NT2/D1 (cell line): ENCODE measurements at regions not wholly inside any gene's neighbourhood (a gene's known extent, or its start where the extent isn't known, plus 50 kb on each side); places are given as distances from the start of the nearest gene placed in this dataset.

Source experiments
- DNase-seq: peaks from one replicate; pipeline ENCODE4 v3.0.0-alpha.2; 2011; ENCODE audit warnings: low read depth, low spot score
- H3K27me3 ChIP-seq: 2 replicates; pipeline ENCODE4 v1.6.0; 2011; ENCODE audit warnings: mild to moderate bottlenecking; ENCODE audit not compliant: insufficient read length, insufficient read depth
- H3K36me3 ChIP-seq: 2 replicates; pipeline ENCODE4 v1.6.1; 2011; ENCODE audit warnings: mild to moderate bottlenecking, low read length, mixed read lengths; ENCODE audit not compliant: insufficient read depth, insufficient read length
- H3K4me1 ChIP-seq: 2 replicates; pipeline ENCODE4 v1.5.1; 2011; ENCODE audit not compliant: insufficient read depth, insufficient read length
- H3K4me3 ChIP-seq: 2 replicates; pipeline ENCODE4 v1.5.1; 2011; ENCODE audit warnings: low read depth; ENCODE audit not compliant: insufficient read length
- H3K9ac ChIP-seq: 2 replicates; pipeline ENCODE4 v1.6.0; 2011; ENCODE audit warnings: low read depth; ENCODE audit not compliant: insufficient read length
- H3K9me3 ChIP-seq: 2 replicates; pipeline ENCODE4 v1.5.1; 2011; ENCODE audit warnings: mild to moderate bottlenecking, low read length; ENCODE audit not compliant: insufficient read depth
- SUZ12 ChIP-seq: IDR thresholded peaks from 2 replicates; pipeline ENCODE4 v1.6.1; 2011; ENCODE audit not compliant: insufficient read length, insufficient read depth; ENCODE audit errors: extremely low read depth
- YY1 ChIP-seq: IDR thresholded peaks from 2 replicates; pipeline ENCODE4 v1.6.1; 2011; ENCODE audit not compliant: insufficient read length, insufficient read depth
- ZNF274 ChIP-seq: IDR thresholded peaks from 2 replicates; pipeline ENCODE4 v1.6.1; 2011; ENCODE audit warnings: mild to moderate bottlenecking, low read depth, low read length

DNA sequence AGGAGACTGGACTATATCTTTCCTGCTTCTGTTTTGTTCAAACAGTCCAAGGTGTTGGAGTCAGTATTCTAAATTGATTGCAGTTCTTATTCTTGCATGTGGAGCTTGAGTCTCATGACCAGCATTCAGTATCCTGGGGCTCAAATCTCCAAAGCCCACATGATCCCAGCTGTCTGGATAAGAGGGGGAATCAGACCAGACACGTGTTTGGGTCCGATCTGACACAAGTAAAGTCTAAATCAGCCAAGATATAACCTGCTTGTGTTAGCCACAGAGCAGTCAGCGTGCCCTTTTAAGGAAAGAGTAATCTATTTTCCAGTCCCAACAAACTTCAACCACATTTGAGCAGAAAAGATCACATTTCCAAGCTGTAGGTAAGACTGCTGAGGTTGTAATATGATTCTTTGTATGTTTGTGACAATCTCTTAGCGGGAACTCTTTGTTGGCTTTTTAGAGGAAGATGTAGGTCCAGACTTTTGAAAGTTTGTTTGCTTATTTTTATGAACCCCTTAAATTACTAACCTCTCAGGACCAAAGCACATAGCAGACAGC is 334.6 kb downstream of the SLC4A3 start:
- peaks cover 47% of the 10 kb centered on the region; the same call in 1 of the 2 replicates for H3K9me3 ChIP-seq
- H3K4me3 ChIP-seq, result no peak overlapping the region
- no peak for DNase-seq
- H3K4me1 ChIP-seq, result peaks cover 11% of the 10 kb centered on the region
- peaks cover 5% of the 10 kb centered on the region for H3K27me3 ChIP-seq
- no peaks in the 10 kb centered on the region for H3K36me3 ChIP-seq
- no peak overlapping the region for H3K9ac ChIP-seq
- TF ChIP-seq YY1, result no peak
- no peak for TF ChIP-seq ZNF274
- no peak for TF ChIP-seq SUZ12

DNA sequence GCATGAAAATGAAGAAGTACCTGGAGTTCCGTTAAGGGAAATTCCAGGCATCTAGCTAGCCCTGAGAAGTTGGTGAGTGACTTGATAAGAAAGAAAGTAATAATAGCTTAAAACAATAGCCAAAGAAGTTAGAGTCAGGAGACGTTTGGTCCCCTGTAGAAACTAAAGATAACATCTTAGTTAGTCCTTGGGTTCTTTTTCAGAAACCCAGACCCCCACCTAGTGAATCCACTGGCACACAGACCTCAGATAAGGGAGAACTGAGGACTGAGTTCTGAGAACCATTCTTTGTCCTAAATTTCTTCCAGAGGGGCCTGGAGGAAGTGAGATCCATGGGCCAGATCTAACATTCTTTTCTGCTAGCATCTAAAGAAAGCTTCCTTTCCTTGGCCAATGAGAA is 335.4 kb downstream of the SLC4A3 start:
- H3K9me3 ChIP-seq, result peaks cover 47% of the 10 kb centered on the region; the same call in 1 of the 2 replicates
- no peak for DNase-seq
- H3K4me3 ChIP-seq, result no peak overlapping the region
- H3K9ac ChIP-seq, result no peak overlapping the region
- H3K4me1 ChIP-seq, result peaks cover 11% of the 10 kb centered on the region
- TF ChIP-seq YY1 (no peak), ZNF274 (no peak), SUZ12 (no peak)
- peaks cover 5% of the 10 kb centered on the region for H3K27me3 ChIP-seq
- H3K36me3 ChIP-seq, result no peaks in the 10 kb centered on the region

DNA sequence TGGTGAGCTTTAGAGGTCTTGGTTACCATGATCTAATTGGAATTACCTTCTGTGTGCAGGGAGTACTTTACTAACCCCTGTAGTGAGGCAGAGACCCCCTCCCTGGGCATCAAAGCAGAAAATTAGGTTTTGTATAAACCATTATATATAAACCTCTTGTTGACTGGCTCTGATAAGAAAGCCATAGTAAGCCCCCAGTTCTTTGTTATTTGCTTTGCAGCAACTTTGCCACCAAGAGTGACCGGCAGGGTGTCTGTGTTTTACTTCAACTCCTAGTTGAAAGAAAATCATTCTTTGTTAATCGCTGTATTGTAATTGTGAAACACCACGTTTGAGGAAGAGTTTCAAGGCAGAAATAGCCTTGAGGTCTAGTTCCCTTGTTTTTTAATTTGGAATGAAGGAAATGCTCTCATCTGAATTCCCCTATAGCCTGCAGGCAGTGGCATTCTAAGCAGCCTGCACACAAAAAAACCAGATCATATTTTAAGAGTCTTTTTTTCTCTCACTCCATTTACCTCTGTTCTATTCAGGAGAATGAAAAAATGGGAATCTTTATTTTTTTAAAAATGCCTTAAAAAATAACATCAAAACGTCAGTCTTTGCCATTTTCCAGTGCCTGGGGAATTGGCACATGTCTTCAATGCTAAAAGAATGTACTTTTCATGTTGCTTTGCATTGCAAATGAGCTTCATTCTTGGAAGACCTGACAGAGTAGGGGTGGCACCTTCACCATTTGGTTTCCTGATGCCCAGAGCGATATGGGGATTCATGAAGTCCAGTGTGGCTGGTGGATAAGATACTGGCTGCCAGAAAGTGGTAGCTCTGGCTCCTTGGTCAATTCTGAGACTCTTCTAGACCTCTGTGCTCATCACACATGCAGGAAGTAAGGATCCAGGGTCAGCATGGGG is 338.1 kb downstream of the SLC4A3 start:
- TF ChIP-seq SUZ12, result no peak
- TF ChIP-seq YY1, result no peak
- no peak for TF ChIP-seq ZNF274
- peaks cover 59% of the 10 kb centered on the region for H3K9me3 ChIP-seq
- H3K4me3 ChIP-seq, result no peak overlapping the region
- H3K4me1 ChIP-seq, result peaks cover 12% of the 10 kb centered on the region
- DNase-seq, result peak; percentile 92
- H3K36me3 ChIP-seq, result no peaks in the 10 kb centered on the region
- H3K9ac ChIP-seq, result no peak overlapping the region
- H3K27me3 ChIP-seq, result peaks cover 5% of the 10 kb centered on the region

DNA sequence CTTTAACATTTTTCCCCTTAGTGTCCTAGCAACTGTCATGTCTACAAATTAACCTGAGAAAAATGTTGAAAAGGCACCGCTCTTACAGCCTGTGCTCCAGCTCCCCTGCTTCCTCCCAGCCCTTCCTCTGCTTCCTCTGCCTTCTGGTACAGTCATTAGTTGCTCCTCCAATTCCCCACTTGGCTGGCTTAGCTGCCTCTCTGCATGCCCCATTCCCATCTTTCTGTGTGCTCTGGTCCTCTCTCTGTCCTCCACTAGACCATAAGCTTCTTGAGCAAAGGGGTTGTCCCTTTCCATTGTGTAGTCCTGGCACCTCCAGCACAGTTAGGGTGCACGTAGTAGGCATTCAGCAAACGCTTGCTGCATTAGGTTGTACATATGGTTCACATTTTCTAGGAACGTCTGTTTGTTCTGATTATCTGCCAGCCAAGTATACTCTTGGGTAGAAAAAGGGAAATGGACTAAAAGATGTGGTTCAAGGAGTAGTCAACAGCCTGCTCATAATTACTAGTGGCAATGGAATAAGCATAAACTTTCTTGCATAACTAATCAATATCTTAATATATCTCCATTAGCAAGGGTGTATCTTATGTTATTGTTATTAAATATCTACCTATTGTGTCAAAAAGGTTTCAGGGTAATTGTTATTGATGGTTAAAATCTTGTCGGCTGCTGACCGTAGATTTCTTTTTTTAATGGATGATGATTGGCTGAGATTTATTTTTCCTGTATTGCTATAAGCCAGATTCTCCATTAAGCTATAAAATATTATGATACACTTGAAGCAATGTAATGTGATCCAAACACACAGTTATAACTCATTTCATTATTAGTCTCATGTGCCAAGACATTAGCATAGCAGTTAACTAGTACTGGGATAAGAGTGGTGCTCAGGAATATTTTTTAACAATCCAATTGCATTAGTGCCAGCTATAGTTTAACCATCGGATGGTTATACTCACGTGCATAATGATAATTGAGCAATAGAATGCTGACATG is 340.1 kb downstream of the SLC4A3 start:
- Histone ChIP-seq H3K4me3 (no peak overlapping the region), H3K4me1 (peaks cover 12% of the 10 kb centered on the region), H3K9me3 (peaks cover 51% of the 10 kb centered on the region), H3K36me3 (no peaks in the 10 kb centered on the region), H3K9ac (no peak overlapping the region), H3K27me3 (peaks cover 5% of the 10 kb centered on the region)
- no peak for DNase-seq
- TF ChIP-seq YY1, result no peak
- no peak for TF ChIP-seq ZNF274
- TF ChIP-seq SUZ12, result no peak

DNA sequence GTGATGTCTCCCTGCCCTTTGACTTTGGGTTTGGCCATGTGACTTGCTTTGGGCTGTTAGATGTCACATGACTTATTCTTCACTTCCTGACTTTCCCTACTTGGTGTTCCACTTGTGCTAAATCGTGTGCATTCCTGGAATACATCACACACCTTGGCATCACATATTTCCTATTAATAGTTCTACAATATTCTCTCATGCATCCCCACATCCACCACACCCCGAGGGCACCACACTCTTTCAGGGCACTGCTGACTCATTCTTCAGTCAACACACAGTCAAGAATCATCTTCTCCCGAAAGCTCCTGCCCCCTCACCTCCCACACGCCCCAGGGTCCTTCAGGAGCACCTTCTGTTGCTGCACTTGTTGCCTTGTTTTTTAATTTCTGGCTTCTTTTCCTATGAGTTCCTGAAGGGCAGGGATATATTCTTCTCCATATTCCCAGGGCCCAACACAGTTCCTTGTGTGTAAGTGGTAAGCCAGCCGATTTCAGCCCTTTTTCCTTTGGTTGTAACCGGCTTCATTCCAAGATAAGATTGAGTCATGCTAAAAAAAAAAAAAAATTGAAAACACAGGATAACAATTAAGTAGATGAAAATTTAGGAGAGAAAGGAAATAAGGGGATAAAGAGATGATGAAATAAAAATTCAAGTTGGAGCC is 341.4 kb downstream of the SLC4A3 start:
- peaks cover 12% of the 10 kb centered on the region for H3K4me1 ChIP-seq
- DNase-seq, result no peak
- H3K9ac ChIP-seq, result no peak overlapping the region
- TF ChIP-seq ZNF274, result no peak
- no peak for TF ChIP-seq SUZ12
- TF ChIP-seq YY1, result no peak
- H3K4me3 ChIP-seq, result no peak overlapping the region
- H3K27me3 ChIP-seq, result peaks cover under 1% of the 10 kb centered on the region
- peaks cover 49% of the 10 kb centered on the region for H3K9me3 ChIP-seq
- no peaks in the 10 kb centered on the region for H3K36me3 ChIP-seq

DNA sequence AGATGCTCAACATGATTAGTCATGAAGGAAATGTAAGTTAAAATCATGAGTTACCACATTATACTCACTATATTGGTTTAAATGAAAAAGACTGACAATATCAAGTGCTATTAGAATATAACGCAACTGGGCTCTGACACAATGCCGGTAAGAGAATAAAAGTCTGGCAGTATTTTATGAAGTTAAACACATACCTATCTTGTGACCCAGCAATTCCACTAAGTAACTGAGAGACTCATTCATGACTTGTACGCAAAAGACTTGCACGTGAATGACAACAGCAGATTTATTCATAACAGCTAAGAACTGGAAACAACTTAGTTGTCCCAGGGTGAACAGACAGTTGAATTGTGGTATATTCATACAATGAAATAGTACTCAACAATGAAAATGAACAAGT is 342.1 kb downstream of the SLC4A3 start:
- no peak for DNase-seq
- H3K4me1 ChIP-seq, result peaks cover 10% of the 10 kb centered on the region
- TF ChIP-seq ZNF274 (no peak), YY1 (no peak), SUZ12 (no peak)
- H3K36me3 ChIP-seq, result no peaks in the 10 kb centered on the region
- H3K9ac ChIP-seq, result no peak overlapping the region
- H3K4me3 ChIP-seq, result no peak overlapping the region
- no peaks in the 10 kb centered on the region for H3K27me3 ChIP-seq
- H3K9me3 ChIP-seq, result peaks cover 49% of the 10 kb centered on the region
